22Rv1 (cell line): ENCODE measurements at regions not wholly inside any gene's neighbourhood (a gene's known extent, or its start where the extent isn't known, plus 50 kb on each side); places are given as distances from the start of the nearest gene placed in this dataset.

Experiments
- H3K27ac ChIP-seq: fragments of 450-650 bp; 2 replicates; pipeline ENCODE4 v1.5.1; 2017
- CTCF ChIP-seq: fragments of 450-650 bp; IDR thresholded peaks from 2 replicates; pipeline ENCODE4 v1.5.1; 2017; ENCODE audit warnings: mild to moderate bottlenecking
- ZFX ChIP-seq: fragments of 450-650 bp; IDR thresholded peaks from 2 replicates; pipeline ENCODE4 v1.6.1; 2017; ENCODE audit warnings: antibody characterized with exemption, borderline replicate concordance

GRCh38 chr18:39942702-39943101, 2012.3 kb upstream of the PIK3C3 start:
- TF ChIP-seq CTCF (no peak), ZFX (no peak)
- H3K27ac ChIP-seq: no peak overlapping the region

- no peak overlapping the region for H3K27ac ChIP-seq
- TF ChIP-seq CTCF (no peak), ZFX (no peak)
Measured at GRCh38 chr18:39938676-39939608, 2016.1 kb upstream of the PIK3C3 start.

- TF ChIP-seq CTCF (no peak), ZFX (no peak)
- no peak overlapping the region for H3K27ac ChIP-seq
Measured at GRCh38 chr18:39935598-39935997, 2019.4 kb upstream of the PIK3C3 start.

GRCh38 chr18:39918847-39919246, 2036.2 kb upstream of the PIK3C3 start:
- TF ChIP-seq CTCF: no peak
- TF ChIP-seq ZFX: no peak
- no peak overlapping the region for H3K27ac ChIP-seq

GRCh38 chr18:39913672-39914366, 2041.2 kb upstream of the PIK3C3 start:
- no peak for TF ChIP-seq CTCF
- no peak for TF ChIP-seq ZFX
- H3K27ac ChIP-seq: no peak overlapping the region

- TF ChIP-seq CTCF: no peak
- no peak for TF ChIP-seq ZFX
- H3K27ac ChIP-seq: no peak overlapping the region
Measured at GRCh38 chr18:39911716-39912115, 2043.3 kb upstream of the PIK3C3 start.

GRCh38 chr18:39909706-39910105, 2045.3 kb upstream of the PIK3C3 start:
- TF ChIP-seq CTCF (no peak), ZFX (no peak)

More at GRCh38 chr18:39909706-39910105, 2045.3 kb upstream of the PIK3C3 start:
- no peak overlapping the region for H3K27ac ChIP-seq
